Hematopoietic multipotent progenitor cell treated with erythropoietin and hydrocortisone succinate and interleukin-3 and kit ligand, for 8 days (in vitro differentiated cells): ENCODE measurements at regions not wholly inside any gene's neighbourhood (a gene's known extent, or its start where the extent isn't known, plus 50 kb on each side); places are given as distances from the start of the nearest gene placed in this dataset.
"Not testable (repeated sequence)": the region's sequence is repeated elsewhere in the genome, so short reads cannot be mapped to it uniquely, and the experiment has no call there.

Source experiments
- DNase-seq: peaks from one replicate; pipeline ENCODE4 v3.0.0-alpha.2; 2015

GRCh38 chr5:17367256-17367840 is 130.7 kb upstream of the TAF11L2 start:
- DNase-seq, result no peak

- DNase-seq, result no peak
These were observed 127.4 kb upstream of the TAF11L2 start for GRCh38 chr5:17370651-17371050.

- DNase-seq, result no peak
These were observed 124.6 kb upstream of the TAF11L2 start for GRCh38 chr5:17373406-17373805.

- no peak for DNase-seq
These were observed 124.0 kb upstream of the TAF11L2 start for GRCh38 chr5:17373814-17374556.

- no peak for DNase-seq
These were observed 122.9 kb upstream of the TAF11L2 start for GRCh38 chr5:17374973-17375742.

- DNase-seq, result not testable (repeated sequence)
These were observed 122.1 kb upstream of the TAF11L2 start for GRCh38 chr5:17375886-17376285.

- DNase-seq, result no peak
These were observed 119.6 kb upstream of the TAF11L2 start for GRCh38 chr5:17378346-17378997.

GRCh38 chr5:17379100-17379951 is 118.7 kb upstream of the TAF11L2 start:
- no peak for DNase-seq

- DNase-seq, result no peak
These were observed 116.1 kb upstream of the TAF11L2 start for GRCh38 chr5:17381932-17382331.

GRCh38 chr5:17383526-17383925 is 114.5 kb upstream of the TAF11L2 start:
- DNase-seq, result no peak

- DNase-seq, result no peak
These were observed 113.8 kb upstream of the TAF11L2 start for GRCh38 chr5:17384181-17384580.

GRCh38 chr5:17388717-17389116 is 109.3 kb upstream of the TAF11L2 start:
- DNase-seq, result no peak

GRCh38 chr5:17394086-17394485 is 103.9 kb upstream of the TAF11L2 start:
- DNase-seq, result no peak

- DNase-seq, result no peak
These were observed 102.7 kb upstream of the TAF11L2 start for GRCh38 chr5:17395106-17395880.

- no peak for DNase-seq
These were observed 101.8 kb upstream of the TAF11L2 start for GRCh38 chr5:17396247-17396646.

- peak; percentile 16 for DNase-seq
These were observed 99.6 kb upstream of the TAF11L2 start for GRCh38 chr5:17398431-17398830.

GRCh38 chr5:17398866-17399835 is 98.9 kb upstream of the TAF11L2 start:
- no peak for DNase-seq

GRCh38 chr5:17399931-17400330 is 98.1 kb upstream of the TAF11L2 start:
- peak; percentile 15 for DNase-seq

GRCh38 chr5:17400724-17401469 is 97.1 kb upstream of the TAF11L2 start:
- no peak for DNase-seq
